Neural cell (in vitro differentiated cells): ENCODE measurements at regions not wholly inside any gene's neighbourhood (a gene's known extent, or its start where the extent isn't known, plus 50 kb on each side); places are given as distances from the start of the nearest gene placed in this dataset.

ENCODE experiments used
- H2AFZ ChIP-seq: fragments of 200-600, 300-800 bp; sonication (generic), shearing (Covaris generic); 2 replicates; pipeline ENCODE4 v1.6.0; 2014; ENCODE audit warnings: low read depth, mild to moderate bottlenecking, antibody characterized with exemption, low read length, moderate library complexity
- H3F3A ChIP-seq: fragments of 200-600 bp; shearing (Covaris generic); 2 replicates; pipeline ENCODE4 v1.6.1; 2016; ENCODE audit warnings: mild to moderate bottlenecking, moderate library complexity, mixed read lengths, antibody characterized with exemption, low read length; ENCODE audit not compliant: insufficient read depth, poor library complexity, severe bottlenecking
- H3K27ac ChIP-seq: fragments of 200-600, 300-800 bp; sonication (generic), shearing (Covaris generic); 2 replicates; pipeline ENCODE4 v1.5.1; 2014; ENCODE audit warnings: mild to moderate bottlenecking, low read length, moderate library complexity
- H3K27me3 ChIP-seq: fragments of 300-800, 200-600 bp; sonication (generic), shearing (Covaris generic); 2 replicates; pipeline ENCODE4 v1.6.0; 2014; ENCODE audit warnings: mild to moderate bottlenecking, low read depth, low read length, moderate library complexity; ENCODE audit not compliant: insufficient read depth
- H3K36me3 ChIP-seq: fragments of 300-800, 200-600 bp; sonication (generic), shearing (Covaris generic); 2 replicates; pipeline ENCODE4 v1.5.1; 2014; ENCODE audit warnings: mild to moderate bottlenecking, antibody characterized with exemption, low read length, moderate library complexity; ENCODE audit not compliant: insufficient read depth
- H3K4me2 ChIP-seq: fragments of 300-800, 200-600 bp; sonication (generic), shearing (Covaris generic); 2 replicates; pipeline ENCODE4 v1.6.0; 2014; ENCODE audit warnings: mild to moderate bottlenecking, low read length
- H3K4me3 ChIP-seq: fragments of 300-800, 200-600 bp; sonication (generic), shearing (Covaris generic); 2 replicates; pipeline ENCODE4 v1.5.1; 2014; ENCODE audit warnings: mild to moderate bottlenecking, low read length, moderate library complexity
- H3K79me2 ChIP-seq: fragments of 200-600 bp; shearing (Covaris generic); replicated peaks from 2 replicates; pipeline ENCODE4 v1.6.0; 2014; ENCODE audit warnings: mild to moderate bottlenecking, low read length, moderate library complexity; ENCODE audit not compliant: insufficient read depth
- H3K9ac ChIP-seq: fragments of 300-800, 200-600 bp; sonication (generic), shearing (Covaris generic); 2 replicates; pipeline ENCODE4 v1.6.1; 2016; ENCODE audit warnings: mild to moderate bottlenecking, low read length, mixed read lengths
- H3K9me2 ChIP-seq: fragments of 200-600 bp; shearing (Covaris generic); 2 replicates; pipeline ENCODE4 v1.6.1; 2016; ENCODE audit warnings: mild to moderate bottlenecking, low read length, mixed read lengths; ENCODE audit not compliant: insufficient read depth
- H3K9me3 ChIP-seq: fragments of 200-600, 300-800 bp; sonication (generic), shearing (Covaris generic); 2 replicates; pipeline ENCODE4 v1.6.1; 2016; ENCODE audit warnings: mild to moderate bottlenecking, mixed run types, low read length, moderate library complexity, mixed read lengths
- H4K20me1 ChIP-seq: fragments of 200-600 bp; shearing (Covaris generic); 2 replicates; pipeline ENCODE4 v1.6.1; 2016; ENCODE audit warnings: mild to moderate bottlenecking, mixed run types; ENCODE audit not compliant: insufficient read depth
- CTCF ChIP-seq: fragments of 450-650 bp; IDR thresholded peaks from 2 replicates; pipeline ENCODE4 v1.5.1; 2014; ENCODE audit warnings: antibody characterized with exemption, mild to moderate bottlenecking, moderate library complexity; ENCODE audit not compliant: poor library complexity, severe bottlenecking
- EP300 ChIP-seq: fragments of 450-650 bp; conservative IDR thresholded peaks from 2 replicates; pipeline ENCODE4 v1.6.1; 2014; ENCODE audit warnings: antibody characterized with exemption, mild to moderate bottlenecking, moderate library complexity; ENCODE audit not compliant: poor library complexity, severe bottlenecking
- EZH2 ChIP-seq: fragments of 200-600, 300-800 bp; shearing (Covaris generic), sonication (generic); IDR thresholded peaks from 2 replicates; pipeline ENCODE4 v1.6.1; 2014; ENCODE audit warnings: antibody characterized with exemption, low read length, borderline replicate concordance, mild to moderate bottlenecking; ENCODE audit not compliant: insufficient read depth, poor library complexity, severe bottlenecking
- MXI1 ChIP-seq: fragments of 450-650 bp; conservative IDR thresholded peaks from 2 replicates; pipeline ENCODE4 v1.6.1; 2014; ENCODE audit warnings: antibody characterized with exemption, mild to moderate bottlenecking; ENCODE audit not compliant: poor library complexity, severe bottlenecking
- POLR2AphosphoS5 ChIP-seq: IDR thresholded peaks from 2 replicates; pipeline ENCODE4 v1.6.1; 2012
- RAD21 ChIP-seq: fragments of 450-650 bp; conservative IDR thresholded peaks from 2 replicates; pipeline ENCODE4 v1.6.1; 2014; ENCODE audit warnings: antibody characterized with exemption, mild to moderate bottlenecking, moderate library complexity
- REST ChIP-seq: IDR thresholded peaks from 2 replicates; pipeline ENCODE4 v1.6.1; 2012; ENCODE audit warnings: borderline replicate concordance
- SMC3 ChIP-seq: fragments of 450-650 bp; conservative IDR thresholded peaks from 2 replicates; pipeline ENCODE4 v1.6.1; 2014; ENCODE audit warnings: antibody characterized with exemption, mild to moderate bottlenecking, moderate library complexity; ENCODE audit not compliant: poor library complexity
- TAF1 ChIP-seq: IDR thresholded peaks from 2 replicates; pipeline ENCODE4 v1.6.1; 2012; ENCODE audit warnings: low read depth

- TF ChIP-seq RAD21 (no peak), MXI1 (no peak), EZH2 (no peak), EP300 (no peak), TAF1 (no peak), SMC3 (no peak), CTCF (no peak), REST (no peak), POLR2AphosphoS5 (no peak)
- Histone ChIP-seq H3K4me2 (no peak overlapping the region), H3K36me3 (no peaks in the 10 kb centered on the region), H3K4me3 (no peak overlapping the region), H3F3A (no peaks in the 10 kb centered on the region), H3K9ac (no peak overlapping the region), H3K9me2 (no peaks in the 10 kb centered on the region), H3K9me3 (no peaks in the 10 kb centered on the region), H4K20me1 (no peaks in the 10 kb centered on the region), H2AFZ (no peak overlapping the region), H3K27ac (no peak overlapping the region), H3K27me3 (no peaks in the 10 kb centered on the region), H3K79me2 (no peaks in the 10 kb centered on the region)
Observed at GRCh38 chr20:23192469-23192868, 106.3 kb upstream of the CD93 start.

GRCh38 chr20:23190557-23190956 lies 104.4 kb upstream of the CD93 start:
- Histone ChIP-seq H4K20me1 (no peaks in the 10 kb centered on the region), H3K4me2 (no peak overlapping the region), H3K9me2 (no peaks in the 10 kb centered on the region), H3K9me3 (no peaks in the 10 kb centered on the region), H3F3A (no peaks in the 10 kb centered on the region), H3K4me3 (no peak overlapping the region), H3K9ac (no peak overlapping the region), H3K27ac (no peak overlapping the region), H3K36me3 (no peaks in the 10 kb centered on the region), H3K79me2 (no peaks in the 10 kb centered on the region), H2AFZ (no peak overlapping the region), H3K27me3 (no peaks in the 10 kb centered on the region)
- TF ChIP-seq TAF1 = no peak
- TF ChIP-seq RAD21 = no peak
- no peak for TF ChIP-seq REST
